ENCODE measurements at regions not wholly inside any gene's neighbourhood (a gene's known extent, or its start where the extent isn't known, plus 50 kb on each side); places are given as distances from the start of the nearest gene placed in this dataset.
"Not testable (repeated sequence)": the region's sequence is repeated elsewhere in the genome, so short reads cannot be mapped to it uniquely, and the experiment has no call there.

GRCh38 chr11:3583476-3583875 is 58.3 kb downstream of the ART5 start:
- H3K27me3 ChIP-seq (ENCODE audit: control insufficient read depth in 3 of 3, insufficient read depth in 3 of 3, low read length in 3 of 3); H3K9ac ChIP-seq (ENCODE audit: low read depth in 1 of 3, low read length in 3 of 3); H3K36me3 ChIP-seq (ENCODE audit: control insufficient read depth in 3 of 3, insufficient read depth in 3 of 3, low read length in 3 of 3); H3K4me1 ChIP-seq (ENCODE audit: control insufficient read depth in 3 of 3, insufficient read depth in 3 of 3, low read length in 3 of 3); H3K9me3 ChIP-seq (ENCODE audit: control insufficient read depth in 3 of 3, low read length in 3 of 3); H3K27ac ChIP-seq (ENCODE audit: low read depth, low read length); H3K4me3 ChIP-seq (ENCODE audit: low read length in 3 of 3): not testable (repeated sequence)

GRCh38 chr11:3581389-3581725 is 60.4 kb downstream of the ART5 start:
- H3K27ac ChIP-seq (ENCODE audit: low read depth, low read length); H3K9me3 ChIP-seq (ENCODE audit: control insufficient read depth in 3 of 3, low read length in 3 of 3); H3K4me1 ChIP-seq (ENCODE audit: control insufficient read depth in 3 of 3, insufficient read depth in 3 of 3, low read length in 3 of 3); H3K27me3 ChIP-seq (ENCODE audit: control insufficient read depth in 3 of 3, insufficient read depth in 3 of 3, low read length in 3 of 3); H3K9ac ChIP-seq (ENCODE audit: low read depth in 1 of 3, low read length in 3 of 3); H3K4me3 ChIP-seq (ENCODE audit: low read length in 3 of 3); H3K36me3 ChIP-seq (ENCODE audit: control insufficient read depth in 3 of 3, insufficient read depth in 3 of 3, low read length in 3 of 3): not testable (repeated sequence)

GRCh38 chr11:3580487-3581388 is 61.1 kb downstream of the ART5 start:
- H3K4me1 ChIP-seq (ENCODE audit: control insufficient read depth in 3 of 3, insufficient read depth in 3 of 3, low read length in 3 of 3); H3K4me3 ChIP-seq (ENCODE audit: low read length in 3 of 3); H3K9ac ChIP-seq (ENCODE audit: low read depth in 1 of 3, low read length in 3 of 3); H3K36me3 ChIP-seq (ENCODE audit: control insufficient read depth in 3 of 3, insufficient read depth in 3 of 3, low read length in 3 of 3); H3K27me3 ChIP-seq (ENCODE audit: control insufficient read depth in 3 of 3, insufficient read depth in 3 of 3, low read length in 3 of 3); H3K27ac ChIP-seq (ENCODE audit: low read depth, low read length); H3K9me3 ChIP-seq (ENCODE audit: control insufficient read depth in 3 of 3, low read length in 3 of 3): not testable (repeated sequence)

- not testable (repeated sequence) for H3K4me3 ChIP-seq (ENCODE audit: low read length in 3 of 3); H3K27me3 ChIP-seq (ENCODE audit: control insufficient read depth in 3 of 3, insufficient read depth in 3 of 3, low read length in 3 of 3); H3K4me1 ChIP-seq (ENCODE audit: control insufficient read depth in 3 of 3, insufficient read depth in 3 of 3, low read length in 3 of 3); H3K9me3 ChIP-seq (ENCODE audit: control insufficient read depth in 3 of 3, low read length in 3 of 3); H3K9ac ChIP-seq (ENCODE audit: low read depth in 1 of 3, low read length in 3 of 3); H3K27ac ChIP-seq (ENCODE audit: low read depth, low read length); H3K36me3 ChIP-seq (ENCODE audit: control insufficient read depth in 3 of 3, insufficient read depth in 3 of 3, low read length in 3 of 3)
These were observed 62.0 kb downstream of the ART5 start for GRCh38 chr11:3579600-3580459.

GRCh38 chr11:3576066-3576604 is 65.7 kb downstream of the ART5 start:
- H3K4me3 ChIP-seq (ENCODE audit: low read length in 3 of 3); H3K36me3 ChIP-seq (ENCODE audit: control insufficient read depth in 3 of 3, insufficient read depth in 3 of 3, low read length in 3 of 3); H3K4me1 ChIP-seq (ENCODE audit: control insufficient read depth in 3 of 3, insufficient read depth in 3 of 3, low read length in 3 of 3); H3K27me3 ChIP-seq (ENCODE audit: control insufficient read depth in 3 of 3, insufficient read depth in 3 of 3, low read length in 3 of 3); H3K27ac ChIP-seq (ENCODE audit: low read depth, low read length); H3K9ac ChIP-seq (ENCODE audit: low read depth in 1 of 3, low read length in 3 of 3); H3K9me3 ChIP-seq (ENCODE audit: control insufficient read depth in 3 of 3, low read length in 3 of 3): not testable (repeated sequence)

GRCh38 chr11:3572976-3573647 is 68.7 kb downstream of the ART5 start:
- H3K27me3 ChIP-seq (ENCODE audit: control insufficient read depth in 3 of 3, insufficient read depth in 3 of 3, low read length in 3 of 3); H3K36me3 ChIP-seq (ENCODE audit: control insufficient read depth in 3 of 3, insufficient read depth in 3 of 3, low read length in 3 of 3); H3K4me3 ChIP-seq (ENCODE audit: low read length in 3 of 3); H3K4me1 ChIP-seq (ENCODE audit: control insufficient read depth in 3 of 3, insufficient read depth in 3 of 3, low read length in 3 of 3); H3K27ac ChIP-seq (ENCODE audit: low read depth, low read length); H3K9me3 ChIP-seq (ENCODE audit: control insufficient read depth in 3 of 3, low read length in 3 of 3); H3K9ac ChIP-seq (ENCODE audit: low read depth in 1 of 3, low read length in 3 of 3): not testable (repeated sequence)

GRCh38 chr11:3571752-3572151 is 70.0 kb downstream of the ART5 start:
- H3K27me3 ChIP-seq (ENCODE audit: control insufficient read depth in 3 of 3, insufficient read depth in 3 of 3, low read length in 3 of 3); H3K27ac ChIP-seq (ENCODE audit: low read depth, low read length); H3K4me3 ChIP-seq (ENCODE audit: low read length in 3 of 3); H3K36me3 ChIP-seq (ENCODE audit: control insufficient read depth in 3 of 3, insufficient read depth in 3 of 3, low read length in 3 of 3); H3K9me3 ChIP-seq (ENCODE audit: control insufficient read depth in 3 of 3, low read length in 3 of 3); H3K9ac ChIP-seq (ENCODE audit: low read depth in 1 of 3, low read length in 3 of 3); H3K4me1 ChIP-seq (ENCODE audit: control insufficient read depth in 3 of 3, insufficient read depth in 3 of 3, low read length in 3 of 3): not testable (repeated sequence)

GRCh38 chr11:3565838-3566237 is 76.0 kb downstream of the ART5 start:
- not testable (repeated sequence) for H3K27me3 ChIP-seq (ENCODE audit: control insufficient read depth in 3 of 3, insufficient read depth in 3 of 3, low read length in 3 of 3); H3K36me3 ChIP-seq (ENCODE audit: control insufficient read depth in 3 of 3, insufficient read depth in 3 of 3, low read length in 3 of 3); H3K4me1 ChIP-seq (ENCODE audit: control insufficient read depth in 3 of 3, insufficient read depth in 3 of 3, low read length in 3 of 3); H3K27ac ChIP-seq (ENCODE audit: low read depth, low read length); H3K9ac ChIP-seq (ENCODE audit: low read depth in 1 of 3, low read length in 3 of 3); H3K4me3 ChIP-seq (ENCODE audit: low read length in 3 of 3); H3K9me3 ChIP-seq (ENCODE audit: control insufficient read depth in 3 of 3, low read length in 3 of 3)

- not testable (repeated sequence) for H3K27me3 ChIP-seq (ENCODE audit: control insufficient read depth in 3 of 3, insufficient read depth in 3 of 3, low read length in 3 of 3); H3K27ac ChIP-seq (ENCODE audit: low read depth, low read length); H3K4me3 ChIP-seq (ENCODE audit: low read length in 3 of 3); H3K4me1 ChIP-seq (ENCODE audit: control insufficient read depth in 3 of 3, insufficient read depth in 3 of 3, low read length in 3 of 3); H3K9ac ChIP-seq (ENCODE audit: low read depth in 1 of 3, low read length in 3 of 3); H3K9me3 ChIP-seq (ENCODE audit: control insufficient read depth in 3 of 3, low read length in 3 of 3); H3K36me3 ChIP-seq (ENCODE audit: control insufficient read depth in 3 of 3, insufficient read depth in 3 of 3, low read length in 3 of 3)
These were observed 77.4 kb downstream of the ART5 start for GRCh38 chr11:3564383-3564782.

- not testable (repeated sequence) for H3K4me3 ChIP-seq (ENCODE audit: low read length in 3 of 3); H3K9me3 ChIP-seq (ENCODE audit: control insufficient read depth in 3 of 3, low read length in 3 of 3); H3K4me1 ChIP-seq (ENCODE audit: control insufficient read depth in 3 of 3, insufficient read depth in 3 of 3, low read length in 3 of 3); H3K36me3 ChIP-seq (ENCODE audit: control insufficient read depth in 3 of 3, insufficient read depth in 3 of 3, low read length in 3 of 3); H3K27me3 ChIP-seq (ENCODE audit: control insufficient read depth in 3 of 3, insufficient read depth in 3 of 3, low read length in 3 of 3); H3K9ac ChIP-seq (ENCODE audit: low read depth in 1 of 3, low read length in 3 of 3); H3K27ac ChIP-seq (ENCODE audit: low read depth, low read length)
These were observed 87.2 kb downstream of the ART5 start for GRCh38 chr11:3554621-3555020.
